ENCODE measurements at regions not wholly inside any gene's neighbourhood (a gene's known extent, or its start where the extent isn't known, plus 50 kb on each side); places are given as distances from the start of the nearest gene placed in this dataset.
"Not testable (repeated sequence)": the region's sequence is repeated elsewhere in the genome, so short reads cannot be mapped to it uniquely, and the experiment has no call there.

GRCh38 chr3:87468938-87469337 is 192.6 kb upstream of the POU1F1 start:
- ATAC-seq: no peak
- intact Hi-C loops (cut with DNase I): no loop called here
- DNase-seq (ENCODE audit: low spot score): no peak

GRCh38 chr3:87468235-87468634 is 191.9 kb upstream of the POU1F1 start:
- ATAC-seq: no peak
- intact Hi-C loops (cut with DNase I): no loop called here
- no peak for DNase-seq (ENCODE audit: low spot score)

- intact Hi-C loops (cut with DNase I): no loop called here
- DNase-seq (ENCODE audit: low spot score) (no peak), ATAC-seq (no peak)
Measured at GRCh38 chr3:87462228-87462627, 185.8 kb upstream of the POU1F1 start.

GRCh38 chr3:87461443-87461842 is 185.1 kb upstream of the POU1F1 start:
- intact Hi-C loops (cut with DNase I): no loop called here
- no peak for DNase-seq (ENCODE audit: low spot score)
- ATAC-seq: no peak

- DNase-seq (ENCODE audit: low spot score) (no peak), ATAC-seq (no peak)
- intact Hi-C loops (cut with DNase I): no loop called here
Measured at GRCh38 chr3:87461036-87461435, 184.7 kb upstream of the POU1F1 start.

GRCh38 chr3:87448558-87448957 is 172.2 kb upstream of the POU1F1 start:
- ATAC-seq: no peak
- intact Hi-C loops (cut with DNase I): no loop called here

GRCh38 chr3:87446849-87447387 is 170.5 kb upstream of the POU1F1 start:
- intact Hi-C loops (cut with DNase I): no loop called here
- ATAC-seq (no peak), DNase-seq (ENCODE audit: low spot score) (no peak)

More at GRCh38 chr3:87448558-87448957, 172.2 kb upstream of the POU1F1 start:
- DNase-seq (ENCODE audit: low spot score): no peak

- ATAC-seq (no peak), DNase-seq (ENCODE audit: low spot score) (no peak)
- intact Hi-C loops (cut with DNase I): no loop called here
Measured at GRCh38 chr3:87442470-87442869, 166.1 kb upstream of the POU1F1 start.

- intact Hi-C loops (cut with DNase I): no loop called here
- DNase-seq (ENCODE audit: low spot score) (no peak), ATAC-seq (no peak)
Measured at GRCh38 chr3:87437765-87438164, 161.4 kb upstream of the POU1F1 start.

- no peak for DNase-seq (ENCODE audit: low spot score)
- no peak for ATAC-seq
- intact Hi-C loops (cut with DNase I): no loop called here
Measured at GRCh38 chr3:87436781-87437543, 160.6 kb upstream of the POU1F1 start.

GRCh38 chr3:87435926-87436620 is 159.7 kb upstream of the POU1F1 start:
- intact Hi-C loops (cut with DNase I): no loop called here
- no peak for DNase-seq (ENCODE audit: low spot score)
- ATAC-seq: no peak

GRCh38 chr3:87433445-87433844 is 157.1 kb upstream of the POU1F1 start:
- DNase-seq (ENCODE audit: low spot score); intact Hi-C loops (cut with DNase I); ATAC-seq: not testable (repeated sequence)

- ATAC-seq (no peak), DNase-seq (ENCODE audit: low spot score) (no peak)
- intact Hi-C loops (cut with DNase I): no loop called here
Measured at GRCh38 chr3:87426918-87427317, 150.5 kb upstream of the POU1F1 start.

- DNase-seq (ENCODE audit: low spot score): no peak
- intact Hi-C loops (cut with DNase I): no loop called here
- ATAC-seq: no peak
Measured at GRCh38 chr3:87425056-87425455, 148.7 kb upstream of the POU1F1 start.

- intact Hi-C loops (cut with DNase I): no loop called here
- no peak for ATAC-seq
- no peak for DNase-seq (ENCODE audit: low spot score)
Measured at GRCh38 chr3:87423336-87423735, 147.0 kb upstream of the POU1F1 start.

GRCh38 chr3:87422333-87422732 is 145.9 kb upstream of the POU1F1 start:
- DNase-seq (ENCODE audit: low spot score) (no peak), ATAC-seq (no peak)
- intact Hi-C loops (cut with DNase I): no loop called here

GRCh38 chr3:87420171-87420570 is 143.8 kb upstream of the POU1F1 start:
- intact Hi-C loops (cut with DNase I): no loop called here
- ATAC-seq (no peak), DNase-seq (ENCODE audit: low spot score) (no peak)

GRCh38 chr3:87414271-87414670 is 137.9 kb upstream of the POU1F1 start:
- ATAC-seq (no peak), DNase-seq (ENCODE audit: low spot score) (no peak)
- intact Hi-C loops (cut with DNase I): no loop called here

- DNase-seq (ENCODE audit: low spot score) (no peak), ATAC-seq (no peak)
- intact Hi-C loops (cut with DNase I): no loop called here
Measured at GRCh38 chr3:87413814-87414213, 137.4 kb upstream of the POU1F1 start.

- intact Hi-C loops (cut with DNase I): no loop called here
- ATAC-seq: no peak
- DNase-seq (ENCODE audit: low spot score): no peak
Measured at GRCh38 chr3:87410110-87410509, 133.7 kb upstream of the POU1F1 start.

Data from sciatic nerve (tissue), 2 donors.